ENCODE measurements at regions not wholly inside any gene's neighbourhood (a gene's known extent, or its start where the extent isn't known, plus 50 kb on each side); places are given as distances from the start of the nearest gene placed in this dataset.

GRCh38 chr4:165680821-165681220 is 192.2 kb upstream of the TLL1 start:
- Histone ChIP-seq H3K27ac (replicated peaks) (no peak overlapping the region), H3K27me3 (ENCODE audit: low read depth) (no peaks in the 10 kb centered on the region), H3K9me3 (replicated peaks) (no peaks in the 10 kb centered on the region), H3K36me3 (no peaks in the 10 kb centered on the region), H3K4me1 (no peaks in the 10 kb centered on the region), H3K4me3 (no peak overlapping the region)
- no peak for TF ChIP-seq CTCF (IDR thresholded peaks at IDR 0.05; ENCODE audit: borderline replicate concordance)
- DNase-seq, result no peak
- intact Hi-C loops (cut with micrococcal nuclease), result no loop called here

GRCh38 chr4:165682611-165683010 is 190.4 kb upstream of the TLL1 start:
- Histone ChIP-seq H3K9me3 (replicated peaks) (no peaks in the 10 kb centered on the region), H3K27ac (replicated peaks) (no peak overlapping the region), H3K4me1 (no peaks in the 10 kb centered on the region), H3K27me3 (ENCODE audit: low read depth) (no peaks in the 10 kb centered on the region), H3K4me3 (no peak overlapping the region), H3K36me3 (no peaks in the 10 kb centered on the region)
- DNase-seq, result no peak
- intact Hi-C loops (cut with micrococcal nuclease), result no loop called here
- TF ChIP-seq CTCF (IDR thresholded peaks at IDR 0.05; ENCODE audit: borderline replicate concordance), result no peak

DNA sequence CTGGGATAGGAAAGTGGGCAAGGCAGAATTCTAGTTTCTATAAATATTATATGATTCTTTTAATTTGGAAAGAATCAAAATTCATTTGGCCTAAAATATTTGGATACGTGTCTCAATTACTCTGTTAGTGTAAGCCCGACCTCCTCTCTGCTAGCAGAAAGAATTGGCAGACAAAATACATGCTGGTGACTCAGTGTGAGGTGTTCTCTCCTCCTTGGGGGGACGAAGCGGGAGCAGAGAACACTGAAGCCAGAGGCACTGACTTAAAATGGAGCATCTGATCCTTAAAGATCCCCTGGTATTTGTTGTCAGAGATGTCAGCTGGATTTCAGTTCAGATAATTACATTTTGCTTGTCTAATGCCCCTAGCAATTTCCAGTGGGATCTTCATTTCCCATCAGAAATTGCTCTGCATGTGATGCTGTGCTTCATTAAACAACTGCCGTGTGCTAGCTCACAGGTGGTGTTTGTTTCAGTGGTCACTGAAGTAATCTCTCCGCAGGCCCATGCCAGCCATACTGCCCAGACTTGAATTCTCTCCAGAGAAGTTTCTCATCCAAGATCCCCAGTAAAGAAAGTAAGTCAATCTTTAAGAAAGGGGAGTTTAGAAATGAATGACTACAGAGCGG is 188.7 kb upstream of the TLL1 start:
- no peak for DNase-seq
- H3K27me3 ChIP-seq (ENCODE audit: low read depth), result no peaks in the 10 kb centered on the region
- TF ChIP-seq CTCF (IDR thresholded peaks at IDR 0.05; ENCODE audit: borderline replicate concordance), result no peak
- H3K9me3 ChIP-seq (replicated peaks), result no peaks in the 10 kb centered on the region
- no peaks in the 10 kb centered on the region for H3K4me1 ChIP-seq
- no peaks in the 10 kb centered on the region for H3K36me3 ChIP-seq
- intact Hi-C loops (cut with micrococcal nuclease), result no loop called here
- H3K27ac ChIP-seq (replicated peaks), result no peak overlapping the region
- no peak overlapping the region for H3K4me3 ChIP-seq

DNA sequence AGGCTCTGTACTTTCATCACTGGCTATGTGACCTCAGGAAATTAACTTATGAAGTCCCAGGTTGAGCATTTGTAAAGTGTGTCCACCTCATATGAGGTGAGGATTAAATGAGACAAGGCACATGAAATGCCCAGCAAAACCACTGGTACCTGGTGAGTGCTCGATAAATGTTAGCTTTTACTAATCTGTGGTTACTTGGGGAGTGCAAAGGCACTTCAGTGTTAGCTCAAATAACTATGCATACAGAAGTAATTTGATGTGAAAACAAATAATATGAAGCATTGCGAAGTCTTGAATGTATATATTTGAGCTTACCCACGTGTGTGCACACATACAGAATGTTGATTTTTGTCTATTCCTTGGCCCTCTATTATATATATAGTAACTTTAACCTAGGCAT is 186.3 kb upstream of the TLL1 start:
- no peak for TF ChIP-seq CTCF (IDR thresholded peaks at IDR 0.05; ENCODE audit: borderline replicate concordance)
- Histone ChIP-seq H3K4me3 (no peak overlapping the region), H3K36me3 (no peaks in the 10 kb centered on the region), H3K9me3 (replicated peaks) (no peaks in the 10 kb centered on the region), H3K27me3 (ENCODE audit: low read depth) (no peaks in the 10 kb centered on the region), H3K4me1 (no peaks in the 10 kb centered on the region), H3K27ac (replicated peaks) (no peak overlapping the region)
- intact Hi-C loops (cut with micrococcal nuclease), result no loop called here
- DNase-seq, result no peak

DNA sequence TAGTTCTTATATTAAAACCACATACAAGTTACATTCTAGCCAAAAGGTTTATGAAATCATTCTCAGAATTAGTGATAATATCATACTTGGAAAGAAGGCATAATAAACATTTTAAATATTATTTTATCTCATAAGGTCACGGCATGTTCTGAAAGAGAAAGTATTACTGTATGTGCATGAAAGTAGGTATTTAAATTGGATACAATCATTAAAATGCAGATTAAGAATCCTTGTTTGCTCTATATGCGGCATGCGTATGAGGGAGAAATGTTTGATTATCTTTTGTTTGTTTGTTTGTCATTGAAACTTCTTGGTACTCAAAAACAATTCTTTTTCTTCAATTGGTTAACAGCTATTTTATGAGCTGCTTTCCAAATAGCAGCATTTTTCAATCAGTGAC is 183.9 kb upstream of the TLL1 start:
- Histone ChIP-seq H3K36me3 (no peaks in the 10 kb centered on the region), H3K27ac (replicated peaks) (no peak overlapping the region), H3K27me3 (ENCODE audit: low read depth) (no peaks in the 10 kb centered on the region), H3K4me1 (no peaks in the 10 kb centered on the region), H3K4me3 (no peak overlapping the region), H3K9me3 (replicated peaks) (no peaks in the 10 kb centered on the region)
- TF ChIP-seq CTCF (IDR thresholded peaks at IDR 0.05; ENCODE audit: borderline replicate concordance), result no peak
- no peak for DNase-seq
- intact Hi-C loops (cut with micrococcal nuclease), result no loop called here
